ENCODE measurements at regions not wholly inside any gene's neighbourhood (a gene's known extent, or its start where the extent isn't known, plus 50 kb on each side); places are given as distances from the start of the nearest gene placed in this dataset.

- Histone ChIP-seq H2AFZ (no peak overlapping the region), H3K36me3 (ENCODE audit: low read depth) (no peaks in the 10 kb centered on the region), H4K20me1 (ENCODE audit: insufficient read depth) (no peaks in the 10 kb centered on the region), H3K9me2 (ENCODE audit: insufficient read depth) (no peaks in the 10 kb centered on the region), H3K27ac (no peak overlapping the region), H3K79me2 (ENCODE audit: insufficient read depth) (no peaks in the 10 kb centered on the region), H3F3A (ENCODE audit: insufficient read depth) (no peaks in the 10 kb centered on the region), H3K27me3 (replicated peaks; ENCODE audit: insufficient read depth) (peaks cover 20% of the 10 kb centered on the region), H3K4me1 (ENCODE audit: insufficient read depth) (no peaks in the 10 kb centered on the region), H3K9ac (no peak overlapping the region), H3K9me3 (ENCODE audit: low read depth) (no peaks in the 10 kb centered on the region), H3K4me3 (no peak overlapping the region), H3K4me2 (ENCODE audit: unreplicated experiment) (no peak overlapping the region)
- DNase-seq, result no peak
- in situ Hi-C loops (cut with MboI), result no loop called here
- no peak for TF ChIP-seq EZH2phosphoT487 (IDR thresholded peaks at IDR 0.05; ENCODE audit: insufficient read depth, low read depth)
- no peak for TF ChIP-seq EZH2 (IDR thresholded peaks at IDR 0.05; ENCODE audit: insufficient read depth, poor library complexity, severe bottlenecking)
- WGBS, 2 experiments (ENCODE audit: low coverage in 1 of 2, low lambda C conversion rate in 2 of 2, missing lambda C conversion rate in 2 of 2), result 57% methylated on average over 5 of the region's 5 CpGs
Observed at GRCh38 chr16:54616610-54617009, 314.1 kb upstream of the IRX5 start.

- no peaks in the 10 kb centered on the region for H3K79me2 ChIP-seq (ENCODE audit: insufficient read depth)
- H3K9me2 ChIP-seq (ENCODE audit: insufficient read depth), result no peaks in the 10 kb centered on the region
- no peaks in the 10 kb centered on the region for H4K20me1 ChIP-seq (ENCODE audit: insufficient read depth)
- TF ChIP-seq EZH2phosphoT487 (IDR thresholded peaks at IDR 0.05; ENCODE audit: insufficient read depth, low read depth), result no peak
- no peak for TF ChIP-seq EZH2 (IDR thresholded peaks at IDR 0.05; ENCODE audit: insufficient read depth, poor library complexity, severe bottlenecking)
- no peak overlapping the region for H2AFZ ChIP-seq
- no peak for DNase-seq
- no peaks in the 10 kb centered on the region for H3K36me3 ChIP-seq (ENCODE audit: low read depth)
- WGBS, 2 experiments (ENCODE audit: low coverage in 1 of 2, low lambda C conversion rate in 2 of 2, missing lambda C conversion rate in 2 of 2), result 26 to 30% methylated on average over 1 of the region's 1 CpG
- H3F3A ChIP-seq (ENCODE audit: insufficient read depth), result no peaks in the 10 kb centered on the region
- no peak overlapping the region for H3K9ac ChIP-seq
- peaks cover 1% of the 10 kb centered on the region; the same call in 1 of the 2 replicates for H3K27me3 ChIP-seq (replicated peaks; ENCODE audit: insufficient read depth)
- H3K9me3 ChIP-seq (ENCODE audit: low read depth), result no peaks in the 10 kb centered on the region
- no peaks in the 10 kb centered on the region for H3K4me1 ChIP-seq (ENCODE audit: insufficient read depth)
- H3K4me2 ChIP-seq (ENCODE audit: unreplicated experiment), result no peak overlapping the region
- H3K27ac ChIP-seq, result no peak overlapping the region
- H3K4me3 ChIP-seq, result no peak overlapping the region
- in situ Hi-C loops (cut with MboI), result no loop called here
Observed at GRCh38 chr16:54605536-54606066, 319.0 kb upstream of the IRX3 start.

GRCh38 chr16:54602666-54603065, 316.1 kb upstream of the IRX3 start:
- Histone ChIP-seq H3K9ac (no peak overlapping the region), H3K36me3 (ENCODE audit: low read depth) (no peaks in the 10 kb centered on the region), H2AFZ (no peak overlapping the region), H3K4me3 (no peak overlapping the region), H4K20me1 (ENCODE audit: insufficient read depth) (no peaks in the 10 kb centered on the region), H3K79me2 (ENCODE audit: insufficient read depth) (no peaks in the 10 kb centered on the region), H3K27me3 (replicated peaks; ENCODE audit: insufficient read depth) (no peaks in the 10 kb centered on the region; the same call in 1 of the 2 replicates), H3K27ac (no peak overlapping the region), H3K4me1 (ENCODE audit: insufficient read depth) (no peaks in the 10 kb centered on the region), H3K9me2 (ENCODE audit: insufficient read depth) (no peaks in the 10 kb centered on the region), H3F3A (ENCODE audit: insufficient read depth) (no peaks in the 10 kb centered on the region), H3K9me3 (ENCODE audit: low read depth) (no peaks in the 10 kb centered on the region), H3K4me2 (ENCODE audit: unreplicated experiment) (no peak overlapping the region)
- WGBS, 2 experiments (ENCODE audit: low coverage in 1 of 2, low lambda C conversion rate in 2 of 2, missing lambda C conversion rate in 2 of 2), result 1 to 2% methylated on average over 6 of the region's 6 CpGs
- in situ Hi-C loops (cut with MboI), result no loop called here
- DNase-seq, result peak; percentile 4
- TF ChIP-seq EZH2phosphoT487 (IDR thresholded peaks at IDR 0.05; ENCODE audit: insufficient read depth, low read depth) (no peak), EZH2 (IDR thresholded peaks at IDR 0.05; ENCODE audit: insufficient read depth, poor library complexity, severe bottlenecking) (no peak)

- no peak for DNase-seq
- H3K9ac ChIP-seq, result no peak overlapping the region
- no peak overlapping the region for H3K4me2 ChIP-seq (ENCODE audit: unreplicated experiment)
- H3K9me3 ChIP-seq (ENCODE audit: low read depth), result no peaks in the 10 kb centered on the region
- in situ Hi-C loops (cut with MboI), result no loop called here
- no peaks in the 10 kb centered on the region for H3F3A ChIP-seq (ENCODE audit: insufficient read depth)
- no peak overlapping the region for H2AFZ ChIP-seq
- no peaks in the 10 kb centered on the region for H3K36me3 ChIP-seq (ENCODE audit: low read depth)
- no peak overlapping the region for H3K27ac ChIP-seq
- no peaks in the 10 kb centered on the region; the same call in 1 of the 2 replicates for H3K27me3 ChIP-seq (replicated peaks; ENCODE audit: insufficient read depth)
- no peaks in the 10 kb centered on the region for H3K79me2 ChIP-seq (ENCODE audit: insufficient read depth)
- H3K4me1 ChIP-seq (ENCODE audit: insufficient read depth), result no peaks in the 10 kb centered on the region
- no peaks in the 10 kb centered on the region for H4K20me1 ChIP-seq (ENCODE audit: insufficient read depth)
- no peak overlapping the region for H3K4me3 ChIP-seq
- no peaks in the 10 kb centered on the region for H3K9me2 ChIP-seq (ENCODE audit: insufficient read depth)
- TF ChIP-seq EZH2 (IDR thresholded peaks at IDR 0.05; ENCODE audit: insufficient read depth, poor library complexity, severe bottlenecking) (no peak), EZH2phosphoT487 (IDR thresholded peaks at IDR 0.05; ENCODE audit: insufficient read depth, low read depth) (no peak)
Observed at GRCh38 chr16:54597222-54597621, 310.6 kb upstream of the IRX3 start.

- Histone ChIP-seq H3F3A (ENCODE audit: insufficient read depth) (no peaks in the 10 kb centered on the region), H2AFZ (no peak overlapping the region), H3K36me3 (ENCODE audit: low read depth) (no peaks in the 10 kb centered on the region), H3K4me1 (ENCODE audit: insufficient read depth) (no peaks in the 10 kb centered on the region), H3K9me3 (ENCODE audit: low read depth) (no peaks in the 10 kb centered on the region), H3K27ac (no peak overlapping the region), H3K9ac (no peak overlapping the region), H3K79me2 (ENCODE audit: insufficient read depth) (no peaks in the 10 kb centered on the region), H4K20me1 (ENCODE audit: insufficient read depth) (no peaks in the 10 kb centered on the region), H3K4me3 (no peak overlapping the region), H3K4me2 (ENCODE audit: unreplicated experiment) (no peak overlapping the region), H3K9me2 (ENCODE audit: insufficient read depth) (no peaks in the 10 kb centered on the region), H3K27me3 (replicated peaks; ENCODE audit: insufficient read depth) (no peaks in the 10 kb centered on the region; the same call in 1 of the 2 replicates)
- TF ChIP-seq EZH2 (IDR thresholded peaks at IDR 0.05; ENCODE audit: insufficient read depth, poor library complexity, severe bottlenecking) (no peak), EZH2phosphoT487 (IDR thresholded peaks at IDR 0.05; ENCODE audit: insufficient read depth, low read depth) (no peak)
- in situ Hi-C loops (cut with MboI), result no loop called here
- no peak for DNase-seq
- WGBS, 2 experiments (ENCODE audit: low coverage in 1 of 2, low lambda C conversion rate in 2 of 2, missing lambda C conversion rate in 2 of 2), result 53 to 72% methylated on average over 2 of the region's 2 CpGs
Observed at GRCh38 chr16:54595621-54596020, 309.0 kb upstream of the IRX3 start.

Measured in GM23248 (cell line).